ENCODE measurements at regions not wholly inside any gene's neighbourhood (a gene's known extent, or its start where the extent isn't known, plus 50 kb on each side); places are given as distances from the start of the nearest gene placed in this dataset.

DNA sequence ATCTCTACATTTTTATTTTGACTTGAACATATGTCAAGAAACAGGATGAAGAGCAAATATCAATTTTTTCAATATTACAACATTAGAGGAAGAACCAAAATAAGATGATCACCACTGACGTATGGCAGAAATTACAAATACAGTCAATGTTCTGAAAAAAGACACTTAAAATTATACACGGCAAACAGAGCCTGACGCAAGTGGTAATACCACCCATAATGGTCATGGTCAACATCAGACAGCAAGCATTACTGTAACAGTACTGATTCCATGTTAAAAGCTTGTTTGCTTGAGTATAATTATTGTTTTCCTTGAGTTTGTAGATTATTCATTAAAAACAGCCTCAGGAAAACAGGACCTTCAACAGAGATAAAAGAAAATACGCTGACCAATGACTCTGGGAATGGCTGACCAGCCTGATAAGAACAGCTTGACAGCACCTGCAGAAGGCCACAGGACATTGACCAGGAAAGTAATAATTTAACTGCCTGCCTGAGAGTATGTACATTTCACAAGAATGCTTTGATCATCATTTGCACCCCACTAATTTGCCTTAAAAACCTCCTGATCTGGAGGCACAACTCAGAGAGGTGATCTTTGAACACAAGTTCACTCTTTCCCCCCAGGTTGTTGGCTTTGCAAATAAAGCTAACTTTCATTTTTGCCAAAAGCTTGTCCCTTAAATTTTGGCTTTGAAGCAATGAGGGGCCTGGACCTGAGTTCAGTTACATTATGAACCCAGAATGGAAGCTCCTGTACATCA, 187.3 kb downstream of the IPO8 start:
- TF ChIP-seq, protein P1, sequence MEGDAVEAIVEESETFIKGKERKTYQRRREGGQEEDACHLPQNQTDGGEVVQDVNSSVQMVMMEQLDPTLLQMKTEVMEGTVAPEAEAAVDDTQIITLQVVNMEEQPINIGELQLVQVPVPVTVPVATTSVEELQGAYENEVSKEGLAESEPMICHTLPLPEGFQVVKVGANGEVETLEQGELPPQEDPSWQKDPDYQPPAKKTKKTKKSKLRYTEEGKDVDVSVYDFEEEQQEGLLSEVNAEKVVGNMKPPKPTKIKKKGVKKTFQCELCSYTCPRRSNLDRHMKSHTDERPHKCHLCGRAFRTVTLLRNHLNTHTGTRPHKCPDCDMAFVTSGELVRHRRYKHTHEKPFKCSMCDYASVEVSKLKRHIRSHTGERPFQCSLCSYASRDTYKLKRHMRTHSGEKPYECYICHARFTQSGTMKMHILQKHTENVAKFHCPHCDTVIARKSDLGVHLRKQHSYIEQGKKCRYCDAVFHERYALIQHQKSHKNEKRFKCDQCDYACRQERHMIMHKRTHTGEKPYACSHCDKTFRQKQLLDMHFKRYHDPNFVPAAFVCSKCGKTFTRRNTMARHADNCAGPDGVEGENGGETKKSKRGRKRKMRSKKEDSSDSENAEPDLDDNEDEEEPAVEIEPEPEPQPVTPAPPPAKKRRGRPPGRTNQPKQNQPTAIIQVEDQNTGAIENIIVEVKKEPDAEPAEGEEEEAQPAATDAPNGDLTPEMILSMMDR (IDR thresholded peaks at IDR 0.05), result no peak
- no peak for TF ChIP-seq POLR2A (IDR thresholded peaks at IDR 0.05)
